ENCODE measurements at regions not wholly inside any gene's neighbourhood (a gene's known extent, or its start where the extent isn't known, plus 50 kb on each side); places are given as distances from the start of the nearest gene placed in this dataset.

- Histone ChIP-seq H3K36me3 (no peaks in the 10 kb centered on the region), H3K27me3 (no peaks in the 10 kb centered on the region)
These were observed 552.9 kb upstream of the SUCLG2 start for GRCh38 chr3:68207327-68207726.

GRCh38 chr3:68206524-68207117 lies 552.2 kb upstream of the SUCLG2 start:
- H3K9me3 ChIP-seq (replicated peaks): no peaks in the 10 kb centered on the region
- no peaks in the 10 kb centered on the region for H3K36me3 ChIP-seq
- H3K27me3 ChIP-seq: no peaks in the 10 kb centered on the region
- DNase-seq: peak in 1 of 2 experiments; percentile 6
- H3K4me1 ChIP-seq: no peaks in the 10 kb centered on the region
- H3K27ac ChIP-seq: no peak overlapping the region
- H3K4me3 ChIP-seq: no peak overlapping the region

More at GRCh38 chr3:68207327-68207726, 552.9 kb upstream of the SUCLG2 start:
- no peaks in the 10 kb centered on the region for H3K4me1 ChIP-seq
- no peak for DNase-seq
- H3K4me3 ChIP-seq: no peak overlapping the region
- H3K9me3 ChIP-seq (replicated peaks): no peaks in the 10 kb centered on the region
- no peak overlapping the region for H3K27ac ChIP-seq

- H3K36me3 ChIP-seq: no peaks in the 10 kb centered on the region
- H3K4me3 ChIP-seq: no peak overlapping the region
- H3K9me3 ChIP-seq (replicated peaks): no peaks in the 10 kb centered on the region
- no peaks in the 10 kb centered on the region for H3K27me3 ChIP-seq
- H3K4me1 ChIP-seq: no peaks in the 10 kb centered on the region
- no peak overlapping the region for H3K27ac ChIP-seq
- DNase-seq: no peak
These were observed 532.3 kb upstream of the SUCLG2 start for GRCh38 chr3:68186733-68187132.

GRCh38 chr3:68176600-68176999 lies 522.2 kb upstream of the SUCLG2 start:
- H3K27me3 ChIP-seq: no peaks in the 10 kb centered on the region
- H3K9me3 ChIP-seq (replicated peaks): no peaks in the 10 kb centered on the region
- no peaks in the 10 kb centered on the region for H3K36me3 ChIP-seq
- H3K27ac ChIP-seq: no peak overlapping the region
- H3K4me1 ChIP-seq: no peaks in the 10 kb centered on the region
- DNase-seq: no peak
- H3K4me3 ChIP-seq: no peak overlapping the region

GRCh38 chr3:68173012-68173634 lies 518.7 kb upstream of the SUCLG2 start:
- DNase-seq: no peak
- Histone ChIP-seq H3K9me3 (replicated peaks) (no peaks in the 10 kb centered on the region), H3K27ac (no peak overlapping the region), H3K36me3 (no peaks in the 10 kb centered on the region), H3K27me3 (no peaks in the 10 kb centered on the region), H3K4me3 (no peak overlapping the region), H3K4me1 (no peaks in the 10 kb centered on the region)

GRCh38 chr3:68172039-68172438 lies 517.6 kb upstream of the SUCLG2 start:
- no peaks in the 10 kb centered on the region for H3K4me1 ChIP-seq
- no peak overlapping the region for H3K4me3 ChIP-seq
- H3K27me3 ChIP-seq: no peaks in the 10 kb centered on the region
- H3K27ac ChIP-seq: no peak overlapping the region
- H3K9me3 ChIP-seq (replicated peaks): no peaks in the 10 kb centered on the region
- DNase-seq: no peak
- H3K36me3 ChIP-seq: no peaks in the 10 kb centered on the region

- Histone ChIP-seq H3K36me3 (no peaks in the 10 kb centered on the region), H3K4me3 (no peak overlapping the region), H3K27me3 (no peaks in the 10 kb centered on the region), H3K9me3 (replicated peaks) (no peaks in the 10 kb centered on the region), H3K27ac (no peak overlapping the region), H3K4me1 (no peaks in the 10 kb centered on the region)
- no peak for DNase-seq
These were observed 509.6 kb upstream of the SUCLG2 start for GRCh38 chr3:68163968-68164367.

- no peak overlapping the region for H3K4me3 ChIP-seq
These were observed 508.6 kb upstream of the SUCLG2 start for GRCh38 chr3:68163062-68163461.

GRCh38 chr3:68162644-68163043 lies 508.2 kb upstream of the SUCLG2 start:
- Histone ChIP-seq H3K4me3 (no peak overlapping the region), H3K27ac (no peak overlapping the region), H3K36me3 (no peaks in the 10 kb centered on the region), H3K4me1 (no peaks in the 10 kb centered on the region), H3K27me3 (no peaks in the 10 kb centered on the region), H3K9me3 (replicated peaks) (no peaks in the 10 kb centered on the region)
- no peak for DNase-seq

More at GRCh38 chr3:68163062-68163461, 508.6 kb upstream of the SUCLG2 start:
- H3K36me3 ChIP-seq: no peaks in the 10 kb centered on the region
- H3K27ac ChIP-seq: no peak overlapping the region
- no peaks in the 10 kb centered on the region for H3K4me1 ChIP-seq
- H3K27me3 ChIP-seq: no peaks in the 10 kb centered on the region
- DNase-seq: no peak
- no peaks in the 10 kb centered on the region for H3K9me3 ChIP-seq (replicated peaks)

- Histone ChIP-seq H3K36me3 (no peaks in the 10 kb centered on the region), H3K27me3 (no peaks in the 10 kb centered on the region), H3K4me1 (no peaks in the 10 kb centered on the region), H3K27ac (no peak overlapping the region), H3K9me3 (replicated peaks) (no peaks in the 10 kb centered on the region), H3K4me3 (no peak overlapping the region)
- no peak for DNase-seq
These were observed 496.9 kb upstream of the SUCLG2 start for GRCh38 chr3:68151359-68151758.

- Histone ChIP-seq H3K4me1 (no peaks in the 10 kb centered on the region), H3K36me3 (no peaks in the 10 kb centered on the region), H3K4me3 (no peak overlapping the region), H3K27me3 (no peaks in the 10 kb centered on the region), H3K27ac (no peak overlapping the region), H3K9me3 (replicated peaks) (no peaks in the 10 kb centered on the region)
- DNase-seq: no peak
These were observed 494.0 kb upstream of the SUCLG2 start for GRCh38 chr3:68148447-68148846.

GRCh38 chr3:68142441-68142840 lies 488.0 kb upstream of the SUCLG2 start:
- no peak overlapping the region for H3K4me3 ChIP-seq
- no peaks in the 10 kb centered on the region for H3K27me3 ChIP-seq
- DNase-seq: no peak
- no peak overlapping the region for H3K27ac ChIP-seq
- H3K4me1 ChIP-seq: no peaks in the 10 kb centered on the region
- no peaks in the 10 kb centered on the region for H3K36me3 ChIP-seq
- no peaks in the 10 kb centered on the region for H3K9me3 ChIP-seq (replicated peaks)

- Histone ChIP-seq H3K36me3 (no peaks in the 10 kb centered on the region), H3K9me3 (replicated peaks) (no peaks in the 10 kb centered on the region), H3K27ac (no peak overlapping the region), H3K27me3 (no peaks in the 10 kb centered on the region), H3K4me3 (no peak overlapping the region), H3K4me1 (no peaks in the 10 kb centered on the region)
- no peak for DNase-seq
These were observed 485.5 kb upstream of the SUCLG2 start for GRCh38 chr3:68139897-68140296.

- no peak for DNase-seq
- Histone ChIP-seq H3K4me1 (no peaks in the 10 kb centered on the region), H3K4me3 (no peak overlapping the region)
These were observed 482.0 kb upstream of the SUCLG2 start for GRCh38 chr3:68136411-68136810.

GRCh38 chr3:68135067-68135466 lies 480.7 kb upstream of the SUCLG2 start:
- Histone ChIP-seq H3K9me3 (replicated peaks) (no peaks in the 10 kb centered on the region), H3K4me3 (no peak overlapping the region), H3K36me3 (no peaks in the 10 kb centered on the region), H3K4me1 (no peaks in the 10 kb centered on the region), H3K27ac (no peak overlapping the region), H3K27me3 (no peaks in the 10 kb centered on the region)
- DNase-seq: no peak

More at GRCh38 chr3:68136411-68136810, 482.0 kb upstream of the SUCLG2 start:
- Histone ChIP-seq H3K27me3 (no peaks in the 10 kb centered on the region), H3K9me3 (replicated peaks) (no peaks in the 10 kb centered on the region), H3K36me3 (no peaks in the 10 kb centered on the region), H3K27ac (no peak overlapping the region)

- no peaks in the 10 kb centered on the region for H3K9me3 ChIP-seq (replicated peaks)
- no peaks in the 10 kb centered on the region for H3K36me3 ChIP-seq
- H3K4me1 ChIP-seq: no peaks in the 10 kb centered on the region
- H3K27ac ChIP-seq: no peak overlapping the region
- no peak overlapping the region for H3K4me3 ChIP-seq
- H3K27me3 ChIP-seq: no peaks in the 10 kb centered on the region
- no peak for DNase-seq
These were observed 474.7 kb upstream of the SUCLG2 start for GRCh38 chr3:68129065-68129464.

All from SJCRH30 (cell line).